Gastroesophageal sphincter (tissue), 4 donors: ENCODE measurements at regions not wholly inside any gene's neighbourhood (a gene's known extent, or its start where the extent isn't known, plus 50 kb on each side); places are given as distances from the start of the nearest gene placed in this dataset.

ENCODE experiments used
- ATAC-seq: fragments of 150-250 bp; one replicate; pipeline ENCODE4 v1.9.1; 2016; ENCODE audit warnings: mild to moderate bottlenecking, moderate library complexity
- H3K27ac ChIP-seq, 4 donors: fragments of 200-600 bp; sonication (generic) in 3 of 4; 1 replicate in 3 of 4; 2 replicates in 1 of 4; pipeline ENCODE4 v1.5.1; 2016 to 2019
- H3K27me3 ChIP-seq: fragments of 200-600 bp; sonication (generic); one replicate; pipeline ENCODE4 v1.5.1; 2019
- H3K36me3 ChIP-seq, 2 donors: fragments of 200-600 bp; sonication (generic); one replicate each; pipeline ENCODE4 v1.5.1; 2019; ENCODE audit warnings: control low read depth in 1 of 2
- H3K4me1 ChIP-seq, 3 donors: fragments of 200-600 bp; sonication (generic); 1 replicate in 2 of 3; 2 replicates in 1 of 3; pipeline ENCODE4 v1.5.1; 2016 to 2019; ENCODE audit warnings: control low read depth in 2 of 3
- H3K4me3 ChIP-seq, 2 donors: fragments of 200-600 bp; sonication (generic); one replicate each; pipeline ENCODE4 v1.5.1; 2019; ENCODE audit warnings: mild to moderate bottlenecking in 1 of 2, moderate library complexity in 1 of 2
- H3K9me3 ChIP-seq, 3 donors: fragments of 200-600 bp; sonication (generic); one replicate each; pipeline ENCODE4 v1.5.1; 2017 to 2019; ENCODE audit warnings: control low read depth in 2 of 3
- EP300 ChIP-seq: sonication (generic); formaldehyde crosslinking; IDR thresholded peaks from one replicate; pipeline ENCODE4 v1.6.1; 2017; ENCODE audit warnings: antibody characterized with exemption, mild to moderate bottlenecking
- POLR2A ChIP-seq, 2 donors: fragments of 450-650 bp; IDR thresholded peaks; one replicate each; pipeline ENCODE4 v1.6.1; 2017; ENCODE audit warnings: antibody characterized with exemption in 2 of 2, mild to moderate bottlenecking in 2 of 2, moderate library complexity in 1 of 2
- POLR2AphosphoS5 ChIP-seq: sonication (generic); formaldehyde crosslinking; IDR thresholded peaks from one replicate; pipeline ENCODE4 v1.6.1; 2017; ENCODE audit warnings: antibody characterized with exemption
- WGBS, 2 donors: methylation state at CpG; one replicate each; pipeline ENCODE4 v1.1.5; 2018; ENCODE audit warnings: low coverage in 1 of 2; 5-methylcytosine and 5-hydroxymethylcytosine counted together
- TF ChIP-seq, protein P1 (sequence below), 4 experiments: fragments of 200-600 bp in 2 of 4; fragments of 450-650 bp in 2 of 4; sonication (generic) in 1 of 4; IDR thresholded peaks; one replicate each; pipeline ENCODE4 v1.5.1; 2017 to 2019; ENCODE audit warnings: antibody characterized with exemption in 4 of 4, mild to moderate bottlenecking in 2 of 4, moderate library complexity in 2 of 4

DNA sequence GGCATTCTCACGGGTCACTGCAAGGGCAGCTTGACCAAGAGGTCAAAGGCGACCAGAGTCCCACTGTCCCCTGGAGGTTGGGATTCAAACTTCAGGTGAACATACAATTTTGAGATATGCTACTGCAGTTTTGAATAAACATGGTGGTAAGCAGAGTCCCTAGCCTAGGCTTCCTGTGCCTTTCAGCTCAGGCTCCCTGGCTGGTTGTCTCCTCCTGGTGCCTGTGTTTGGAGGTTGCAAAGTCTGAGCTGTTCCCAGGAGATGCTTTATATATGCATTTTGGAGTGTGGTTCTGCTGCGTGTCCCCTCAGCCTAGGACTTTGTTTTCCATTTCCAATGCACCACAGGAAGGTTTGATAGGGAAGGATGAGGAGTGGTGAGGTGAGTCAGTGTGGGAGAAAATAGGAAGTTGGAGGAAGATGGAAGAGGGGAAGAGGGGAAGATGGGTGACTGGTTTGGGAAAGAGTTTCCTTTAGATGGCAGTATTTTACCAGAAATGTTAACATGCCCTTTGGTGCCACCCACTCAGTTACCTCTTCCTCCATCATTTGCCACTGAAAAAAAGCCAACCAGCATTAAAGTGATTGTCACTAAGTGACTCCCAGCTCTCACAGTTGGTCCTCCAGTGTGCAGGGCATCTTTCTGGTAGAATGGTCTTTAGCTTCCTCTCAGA lies 211.7 kb upstream of the AGTR2 start:
- ATAC-seq, result no peak
- no peaks in the 10 kb centered on the region for H3K36me3 ChIP-seq
- no peaks in the 10 kb centered on the region for H3K4me1 ChIP-seq
- no peaks in the 10 kb centered on the region for H3K9me3 ChIP-seq
- WGBS, 2 donors, result 80% methylated on average over 1 of the region's 3 CpGs; no CpG with 5 or more reads in 1 of the 2 donors
- H3K4me3 ChIP-seq, result no peak overlapping the region
- TF ChIP-seq EP300 (no peak), POLR2AphosphoS5 (no peak), POLR2A (IDR thresholded peaks at IDR 0.05) (no peak)
- TF ChIP-seq, protein P1, sequence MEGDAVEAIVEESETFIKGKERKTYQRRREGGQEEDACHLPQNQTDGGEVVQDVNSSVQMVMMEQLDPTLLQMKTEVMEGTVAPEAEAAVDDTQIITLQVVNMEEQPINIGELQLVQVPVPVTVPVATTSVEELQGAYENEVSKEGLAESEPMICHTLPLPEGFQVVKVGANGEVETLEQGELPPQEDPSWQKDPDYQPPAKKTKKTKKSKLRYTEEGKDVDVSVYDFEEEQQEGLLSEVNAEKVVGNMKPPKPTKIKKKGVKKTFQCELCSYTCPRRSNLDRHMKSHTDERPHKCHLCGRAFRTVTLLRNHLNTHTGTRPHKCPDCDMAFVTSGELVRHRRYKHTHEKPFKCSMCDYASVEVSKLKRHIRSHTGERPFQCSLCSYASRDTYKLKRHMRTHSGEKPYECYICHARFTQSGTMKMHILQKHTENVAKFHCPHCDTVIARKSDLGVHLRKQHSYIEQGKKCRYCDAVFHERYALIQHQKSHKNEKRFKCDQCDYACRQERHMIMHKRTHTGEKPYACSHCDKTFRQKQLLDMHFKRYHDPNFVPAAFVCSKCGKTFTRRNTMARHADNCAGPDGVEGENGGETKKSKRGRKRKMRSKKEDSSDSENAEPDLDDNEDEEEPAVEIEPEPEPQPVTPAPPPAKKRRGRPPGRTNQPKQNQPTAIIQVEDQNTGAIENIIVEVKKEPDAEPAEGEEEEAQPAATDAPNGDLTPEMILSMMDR (IDR thresholded peaks at IDR 0.05), result no peak
- H3K27me3 ChIP-seq, result no peaks in the 10 kb centered on the region
- H3K27ac ChIP-seq, result no peak overlapping the region

DNA sequence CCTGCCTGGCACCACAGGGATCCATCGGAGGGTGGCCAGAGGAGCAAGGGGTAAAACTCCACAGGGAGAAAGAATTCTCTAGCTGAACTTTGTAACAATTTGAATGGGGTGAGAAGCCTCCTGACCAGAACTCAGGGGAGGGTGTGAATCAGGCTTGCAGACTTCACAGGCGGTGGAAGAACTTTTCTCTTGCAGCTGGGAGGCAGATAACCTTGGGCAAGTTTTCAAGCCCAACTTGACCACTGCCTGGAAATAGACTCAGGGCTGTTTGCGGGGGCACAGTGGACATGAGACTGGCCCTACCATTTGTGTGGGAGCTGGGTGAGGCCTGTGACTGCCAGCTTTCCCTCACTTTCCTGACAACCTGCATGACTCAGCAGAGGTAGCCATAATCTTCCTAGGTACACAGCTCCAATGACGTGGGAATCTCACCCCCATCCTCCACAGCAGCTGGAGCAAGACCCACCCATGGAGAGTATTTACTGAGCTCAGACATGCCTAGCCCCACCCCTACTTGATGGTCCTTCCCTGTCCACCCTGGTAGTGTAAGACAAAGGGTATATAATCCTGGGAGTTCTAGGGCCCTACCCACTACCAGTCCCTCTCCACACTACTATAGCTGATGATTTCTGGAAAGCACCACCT lies 210.0 kb upstream of the AGTR2 start:
- Histone ChIP-seq H3K4me3 (no peak overlapping the region), H3K36me3 (no peaks in the 10 kb centered on the region), H3K27me3 (no peaks in the 10 kb centered on the region), H3K27ac (no peak overlapping the region), H3K9me3 (no peaks in the 10 kb centered on the region), H3K4me1 (no peaks in the 10 kb centered on the region)
- WGBS, 2 donors, result 100% methylated on average over 1 of the region's 4 CpGs; no CpG with 5 or more reads in 1 of the 2 donors
- TF ChIP-seq EP300, result no peak
- no peak for TF ChIP-seq POLR2A (IDR thresholded peaks at IDR 0.05)
- TF ChIP-seq, protein P1 (IDR thresholded peaks at IDR 0.05), result no peak
- TF ChIP-seq POLR2AphosphoS5, result no peak
- ATAC-seq, result no peak

DNA sequence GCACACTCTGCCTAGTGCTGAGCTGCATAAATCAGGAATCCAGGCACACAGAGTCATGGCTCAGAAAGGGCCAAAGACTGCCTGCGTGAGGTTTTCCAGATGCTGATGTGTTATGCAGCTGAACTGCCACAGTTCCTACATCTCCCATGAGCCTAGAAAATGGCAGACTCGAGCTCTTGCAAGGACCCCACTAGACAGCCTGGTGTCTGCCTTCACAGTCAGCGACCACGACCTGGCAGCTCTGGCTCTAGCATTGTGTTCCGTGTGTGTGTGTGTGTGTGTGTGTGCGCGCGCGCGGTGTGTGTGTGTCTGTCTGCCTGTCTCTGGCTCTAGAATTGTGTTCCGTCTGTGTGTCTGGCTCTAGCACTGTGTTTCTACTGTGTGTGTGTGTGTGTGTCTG lies 203.6 kb upstream of the AGTR2 start:
- no peak for ATAC-seq
- no peak overlapping the region for H3K27ac ChIP-seq
- H3K36me3 ChIP-seq, result no peaks in the 10 kb centered on the region
- no peak overlapping the region for H3K4me3 ChIP-seq
- no peaks in the 10 kb centered on the region for H3K9me3 ChIP-seq
- no peaks in the 10 kb centered on the region for H3K27me3 ChIP-seq
- TF ChIP-seq EP300 (no peak), POLR2AphosphoS5 (no peak)
- TF ChIP-seq, protein P1 (IDR thresholded peaks at IDR 0.05), result no peak
- H3K4me1 ChIP-seq, result no peaks in the 10 kb centered on the region
- WGBS, 2 donors, result 43% methylated on average over 2 of the region's 11 CpGs; no CpG with 5 or more reads in 1 of the 2 donors

DNA sequence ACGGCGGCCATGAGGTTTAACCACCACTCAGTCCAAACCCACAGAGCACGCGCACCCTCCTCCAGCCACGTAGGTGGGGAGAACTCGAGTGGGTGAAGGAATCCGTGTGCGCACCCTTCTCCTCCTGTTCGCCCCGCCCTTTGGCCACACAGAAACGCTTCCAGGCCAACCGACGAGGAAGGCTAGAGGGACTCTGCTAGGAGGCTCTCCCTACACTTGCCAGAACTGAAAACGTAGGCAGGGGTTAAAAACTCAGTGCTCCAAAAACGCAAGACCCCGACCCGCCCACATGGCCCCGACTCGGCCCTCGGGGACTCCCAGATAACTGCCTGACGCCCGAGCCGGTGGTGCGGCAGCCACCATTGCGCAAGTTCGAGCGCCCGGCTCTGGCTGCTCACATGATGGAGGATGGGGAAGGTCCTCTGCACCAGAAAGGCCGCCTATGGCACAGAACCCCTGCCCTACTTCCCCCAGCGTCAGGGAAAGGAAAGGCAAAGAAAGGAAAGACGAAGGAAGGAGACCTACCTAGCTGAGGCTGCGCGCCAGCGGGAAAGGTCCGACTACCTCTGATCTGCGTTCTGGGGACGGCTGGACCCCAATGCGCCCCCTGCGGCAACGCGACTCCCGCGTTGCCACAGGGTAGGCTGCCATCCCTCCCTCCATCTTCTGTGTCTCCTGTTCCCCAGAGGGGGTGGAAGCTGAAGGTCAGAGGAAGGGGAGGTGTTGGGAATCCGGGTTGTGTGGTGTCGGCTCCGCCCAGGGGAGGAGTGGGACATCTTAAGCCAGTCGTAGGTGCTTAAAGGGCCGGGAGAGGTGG lies 201.9 kb upstream of the AGTR2 start:
- no peak for TF ChIP-seq POLR2AphosphoS5
- no peak for TF ChIP-seq EP300
- TF ChIP-seq, protein P1 (IDR thresholded peaks at IDR 0.05), result no peak
- no peak for TF ChIP-seq POLR2A (IDR thresholded peaks at IDR 0.05)
- Histone ChIP-seq H3K27ac (peak overlapping the region; percentile 73 to 77 (median 75)), H3K9me3 (no peaks in the 10 kb centered on the region), H3K27me3 (no peaks in the 10 kb centered on the region), H3K4me3 (peak overlapping the region; percentile 60 to 92), H3K4me1 (no peaks in the 10 kb centered on the region), H3K36me3 (no peaks in the 10 kb centered on the region)
- 23% methylated on average over 6 of the region's 48 CpGs; no CpG with 5 or more reads in 1 of the 2 donors for WGBS, 2 donors
- peak; percentile 70 for ATAC-seq
